IMR-90 (cell line): ENCODE measurements at regions not wholly inside any gene's neighbourhood (a gene's known extent, or its start where the extent isn't known, plus 50 kb on each side); places are given as distances from the start of the nearest gene placed in this dataset.

Experiments used
- CEBPB ChIP-seq: IDR thresholded peaks from 2 replicates; pipeline ENCODE4 v1.6.1; 2012; ENCODE audit warnings: low read depth, low read length, improper control_type of control experiment
- CHD1 ChIP-seq: IDR thresholded peaks from 2 replicates; pipeline ENCODE4 v1.6.1; 2012; ENCODE audit warnings: low read depth, low read length, improper control_type of control experiment
- CTCF ChIP-seq: conservative IDR thresholded peaks from 2 replicates; pipeline ENCODE4 v1.5.1; 2012; ENCODE audit warnings: mild to moderate bottlenecking, low read depth, low read length, improper control_type of control experiment
- ELK1 ChIP-seq: fragments of 150-350 bp; IDR thresholded peaks from 2 replicates; pipeline ENCODE4 v1.6.1; 2016; ENCODE audit warnings: low read depth, mild to moderate bottlenecking, low read length, moderate library complexity, borderline replicate concordance
- MAFK ChIP-seq: IDR thresholded peaks from 2 replicates; pipeline ENCODE4 v1.6.1; 2012; ENCODE audit warnings: low read depth, low read length, improper control_type of control experiment
- MXI1 ChIP-seq: IDR thresholded peaks from 2 replicates; pipeline ENCODE4 v1.6.1; 2012; ENCODE audit warnings: low read depth, mild to moderate bottlenecking, low read length, moderate library complexity, borderline replicate concordance
- POLR2A ChIP-seq: IDR thresholded peaks from 2 replicates; pipeline ENCODE4 v1.6.1; 2012; ENCODE audit warnings: mild to moderate bottlenecking, low read depth, low read length
- RCOR1 ChIP-seq: IDR thresholded peaks from 2 replicates; pipeline ENCODE4 v1.6.1; 2012; ENCODE audit warnings: mild to moderate bottlenecking, low read length, improper control_type of control experiment; ENCODE audit not compliant: insufficient replicate concordance
- RFX5 ChIP-seq: IDR thresholded peaks from 2 replicates; pipeline ENCODE4 v1.8.0; 2012; ENCODE audit warnings: low read depth, mild to moderate bottlenecking, low read length, moderate library complexity
- SMC3 ChIP-seq: fragments of 150-350 bp; IDR thresholded peaks from 2 replicates; pipeline ENCODE4 v1.6.1; 2016; ENCODE audit warnings: low read depth, mild to moderate bottlenecking, antibody characterized with exemption, low read length, moderate library complexity
- USF2 ChIP-seq: fragments of 150-350 bp; IDR thresholded peaks from 2 replicates; pipeline ENCODE4 v1.6.1; 2017; ENCODE audit warnings: mild to moderate bottlenecking, antibody characterized with exemption, low read length, low read depth

- TF ChIP-seq CTCF, result no peak
- TF ChIP-seq ELK1, result no peak
- TF ChIP-seq RCOR1, result no peak
- TF ChIP-seq POLR2A, result no peak
- no peak for TF ChIP-seq CHD1
- TF ChIP-seq CEBPB, result no peak
- no peak for TF ChIP-seq MAFK
- TF ChIP-seq MXI1, result no peak
- no peak for TF ChIP-seq USF2
- no peak for TF ChIP-seq SMC3
- TF ChIP-seq RFX5, result no peak
Measured at GRCh38 chr12:33614630-33615029, 175.0 kb upstream of the SYT10 start.
